Renal cortical epithelial cell (primary cell): ENCODE measurements at regions not wholly inside any gene's neighbourhood (a gene's known extent, or its start where the extent isn't known, plus 50 kb on each side); places are given as distances from the start of the nearest gene placed in this dataset.
A peak's percentile ranks its signal among the peaks of the same experiment; 100 is the strongest.
"Not testable (repeated sequence)": the region's sequence is repeated elsewhere in the genome, so short reads cannot be mapped to it uniquely, and the experiment has no call there.

Source experiments
- DNase-seq: peaks from one replicate; pipeline ENCODE4 v3.0.0-alpha.2; 2011; ENCODE audit warnings: low read depth

DNA sequence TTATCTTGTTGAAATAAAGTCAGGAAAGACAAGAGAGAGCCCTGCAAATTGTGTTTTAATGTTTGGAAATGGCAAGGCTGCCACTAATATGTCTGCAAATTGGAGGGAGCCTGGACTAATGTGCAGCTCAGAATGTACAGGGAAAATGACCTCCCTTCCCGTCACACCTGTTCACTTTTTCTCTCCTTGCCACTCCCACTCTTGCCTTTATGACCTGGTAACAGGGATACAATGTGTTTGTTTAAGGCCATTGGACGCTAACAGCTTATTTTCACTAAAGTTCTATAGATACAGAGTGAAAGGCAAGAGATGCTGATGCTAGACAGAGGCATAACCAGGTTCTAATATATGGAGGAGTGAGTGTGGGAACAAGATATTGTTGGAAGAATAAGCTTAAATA, 203.9 kb downstream of the RAB38 start:
- DNase-seq = no peak

DNA sequence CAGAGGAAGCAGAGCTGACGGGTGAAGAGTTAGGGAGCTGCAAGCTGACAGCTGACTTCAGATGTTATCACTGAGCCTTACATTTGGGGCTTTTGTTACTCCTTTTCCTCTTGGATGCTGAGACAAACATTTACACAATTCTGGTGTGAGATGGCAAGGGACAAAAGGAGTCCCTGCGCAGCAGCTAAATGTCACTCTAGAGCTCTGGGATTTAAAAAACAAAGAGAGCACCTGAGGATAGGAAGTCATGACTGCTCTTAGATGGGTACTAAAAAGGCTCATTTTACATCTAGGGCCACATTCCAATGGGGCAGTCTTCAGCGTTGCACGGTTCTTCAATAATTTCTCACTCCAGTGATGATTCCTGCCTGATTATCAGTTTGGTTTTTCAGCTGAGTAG, 204.5 kb downstream of the RAB38 start:
- DNase-seq = no peak

DNA sequence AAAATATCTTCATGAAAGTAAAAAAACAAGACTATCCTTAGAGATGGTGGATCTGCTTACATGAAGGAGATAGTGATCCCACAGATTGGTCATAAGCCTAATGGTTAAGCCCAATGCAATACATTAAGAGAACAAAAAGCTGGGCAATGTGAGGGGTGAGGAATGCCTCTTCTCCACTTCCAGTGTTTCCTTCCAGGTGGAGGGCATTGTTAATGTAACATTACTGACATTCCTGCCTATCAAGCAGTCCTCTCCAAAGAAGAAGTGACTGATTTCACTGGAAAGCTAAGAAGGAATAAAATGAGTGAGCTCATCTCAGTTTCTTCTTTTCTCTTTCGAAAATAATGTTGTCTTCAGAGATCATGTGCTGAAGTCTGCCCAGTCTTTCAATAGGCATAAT, 207.8 kb downstream of the RAB38 start:
- no peak for DNase-seq

DNA sequence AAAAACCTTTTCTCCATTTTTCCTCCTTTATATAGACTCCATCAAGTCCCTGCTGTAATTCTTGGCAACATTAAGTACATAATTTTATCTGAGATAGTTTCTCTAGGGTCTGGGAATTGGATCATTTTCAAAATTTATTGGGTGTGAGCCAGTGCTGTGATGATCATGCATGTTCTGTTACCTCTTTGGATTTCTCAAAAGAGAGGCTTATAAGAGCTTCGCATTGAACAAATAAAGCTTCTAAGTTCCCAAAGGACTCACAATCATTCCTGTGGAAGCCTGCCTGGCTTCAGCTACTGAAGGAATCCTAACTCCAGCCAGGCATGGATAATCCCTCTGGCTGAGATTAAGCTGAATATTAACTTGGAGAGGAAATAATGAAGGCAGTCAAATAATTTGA, 208.5 kb downstream of the RAB38 start:
- no peak for DNase-seq

DNA sequence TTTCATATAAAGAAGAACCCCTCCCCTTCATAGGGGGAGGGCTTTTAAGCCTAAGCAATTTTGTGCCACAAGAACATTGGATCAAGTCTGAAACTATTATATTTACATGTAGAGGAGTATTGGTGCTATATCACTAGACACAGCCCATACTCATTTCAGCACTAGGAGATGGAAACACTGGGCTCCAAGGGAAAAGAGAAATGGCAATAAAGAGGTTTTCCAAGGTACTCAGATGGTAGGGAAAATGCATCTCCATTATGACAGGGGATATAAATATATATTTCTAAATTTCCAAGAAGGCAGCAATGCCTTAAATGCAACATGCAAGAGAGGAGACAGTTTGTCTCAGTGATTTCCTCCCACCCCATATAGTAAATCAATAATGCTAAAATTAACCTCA, 209.0 kb downstream of the RAB38 start:
- DNase-seq = no peak

DNA sequence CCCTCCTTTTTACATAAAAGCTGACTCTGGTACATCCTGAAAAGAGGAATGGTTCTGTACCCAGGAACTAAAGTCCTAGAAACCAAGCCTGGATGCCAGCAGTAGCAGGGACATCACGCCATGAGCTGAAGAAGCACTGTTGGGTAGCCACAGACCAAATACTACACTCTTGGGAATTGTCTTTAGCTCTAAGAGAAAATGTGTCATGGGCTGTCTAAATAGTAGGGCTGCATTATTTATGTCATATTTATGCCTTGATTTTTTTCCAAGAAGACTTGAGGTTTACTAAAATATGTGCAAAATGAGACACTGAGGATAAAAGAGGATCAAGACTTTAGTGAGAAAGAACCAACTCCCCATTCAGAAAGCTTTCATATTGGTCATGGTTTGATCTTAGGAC, 213.6 kb downstream of the RAB38 start:
- no peak for DNase-seq

DNA sequence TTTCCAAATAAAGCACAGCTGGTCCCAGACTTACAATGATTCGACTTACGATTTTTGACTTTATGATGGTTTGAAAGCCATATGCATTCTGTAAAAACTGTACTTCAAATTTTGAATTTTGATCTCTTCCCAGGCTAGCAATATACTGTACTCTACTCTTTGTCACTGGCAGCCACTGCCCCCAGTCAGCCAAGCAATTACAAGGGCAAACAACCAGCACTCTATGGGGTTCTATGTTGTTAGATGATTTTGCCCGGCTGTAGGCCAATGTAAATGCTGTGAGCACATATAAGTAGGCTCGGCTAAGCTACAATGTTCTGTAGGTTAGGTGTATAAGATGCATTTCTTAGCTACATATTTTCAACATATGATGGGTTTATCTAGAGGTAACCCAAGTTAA, 217.3 kb downstream of the RAB38 start:
- no peak for DNase-seq

DNA sequence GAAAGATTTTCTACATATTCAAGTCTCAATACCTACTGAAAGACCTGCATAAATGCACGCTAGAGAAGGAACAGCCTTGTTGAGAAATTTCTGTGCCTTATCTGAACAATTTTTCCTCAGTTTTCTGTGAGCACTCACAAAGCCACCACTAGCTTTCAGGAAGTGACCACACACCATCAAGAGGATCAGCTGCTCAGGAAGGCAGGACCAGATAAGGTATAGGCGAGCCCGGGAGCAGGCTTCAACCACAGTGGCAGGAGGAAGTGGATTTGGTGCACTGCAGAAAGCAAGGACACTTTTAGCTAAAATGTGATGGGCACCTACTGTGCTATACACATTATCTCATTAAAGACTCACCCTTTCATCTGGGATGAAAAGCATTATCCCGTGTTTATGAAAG, 220.8 kb downstream of the RAB38 start:
- no peak for DNase-seq

DNA sequence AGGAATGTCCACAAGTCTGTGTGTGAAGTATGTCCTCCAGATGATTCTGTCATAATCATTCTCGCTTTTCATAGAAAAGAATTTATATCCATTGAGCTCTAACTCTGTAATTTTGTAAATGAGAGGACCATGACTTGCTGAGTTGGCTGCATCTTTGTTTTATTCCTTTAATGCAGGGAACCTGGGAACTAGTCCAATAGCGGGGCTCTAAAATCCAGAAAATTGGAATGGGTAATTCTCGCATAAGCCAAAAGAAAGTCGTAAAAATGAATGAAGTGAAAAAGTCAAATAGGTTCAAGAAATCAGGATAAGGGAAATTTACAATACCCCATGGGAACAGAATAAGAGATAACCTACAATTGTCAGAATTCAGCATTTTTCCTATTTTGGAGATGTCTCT, 232.5 kb downstream of the RAB38 start:
- DNase-seq = no peak

DNA sequence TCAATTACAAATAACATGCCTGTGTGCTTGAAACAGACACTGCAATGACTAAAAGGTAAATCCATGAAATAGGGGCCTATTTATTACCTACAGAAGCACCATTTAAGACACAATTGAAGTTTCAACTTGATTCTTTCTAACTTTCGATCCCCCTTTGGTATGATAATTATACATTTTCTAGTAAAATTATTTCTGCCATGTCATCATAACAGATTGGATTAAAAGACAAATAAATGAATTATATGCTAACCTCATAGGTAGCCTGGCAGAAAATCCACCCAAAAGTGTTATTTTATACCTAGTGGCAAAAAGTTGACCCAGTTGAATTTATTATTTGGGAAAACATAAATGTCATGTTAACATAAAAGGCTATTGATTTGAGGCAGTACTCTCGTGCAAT, 241.1 kb downstream of the RAB38 start:
- DNase-seq = no peak

DNA sequence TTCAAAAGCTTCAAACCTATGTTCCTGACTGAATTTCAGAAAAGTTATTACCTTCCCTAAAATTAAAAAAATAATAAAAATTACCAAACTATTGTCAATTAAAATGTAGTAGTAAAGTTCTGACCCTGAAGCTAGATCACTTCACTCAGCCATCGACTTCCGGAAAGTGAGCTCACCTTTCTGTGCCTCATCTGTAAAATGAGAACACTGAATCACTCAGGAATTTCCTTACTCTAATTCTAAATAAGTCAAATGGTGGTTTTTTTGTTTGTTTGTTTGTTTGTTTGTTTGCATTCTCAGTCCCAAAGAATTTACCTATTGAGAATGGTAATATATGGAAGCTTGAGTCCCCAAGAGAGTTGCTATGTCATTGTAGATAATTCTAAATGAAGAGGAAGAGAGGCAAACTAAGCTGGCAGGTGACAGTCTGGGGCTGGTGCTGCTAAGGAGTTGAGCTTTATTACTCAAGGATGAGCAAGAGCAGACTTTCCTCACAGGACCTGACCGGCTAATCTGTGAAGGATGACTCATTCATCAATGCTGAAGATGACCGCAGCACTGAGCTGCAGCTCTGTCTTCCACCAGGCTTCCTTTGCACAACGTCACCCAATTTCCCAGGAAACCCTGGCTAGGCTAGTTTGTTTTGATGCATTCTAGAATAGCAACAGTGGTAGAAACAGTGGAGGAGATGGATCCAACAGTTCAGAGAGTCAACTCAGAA, 248.8 kb downstream of the RAB38 start:
- peak; percentile 90 for DNase-seq

DNA sequence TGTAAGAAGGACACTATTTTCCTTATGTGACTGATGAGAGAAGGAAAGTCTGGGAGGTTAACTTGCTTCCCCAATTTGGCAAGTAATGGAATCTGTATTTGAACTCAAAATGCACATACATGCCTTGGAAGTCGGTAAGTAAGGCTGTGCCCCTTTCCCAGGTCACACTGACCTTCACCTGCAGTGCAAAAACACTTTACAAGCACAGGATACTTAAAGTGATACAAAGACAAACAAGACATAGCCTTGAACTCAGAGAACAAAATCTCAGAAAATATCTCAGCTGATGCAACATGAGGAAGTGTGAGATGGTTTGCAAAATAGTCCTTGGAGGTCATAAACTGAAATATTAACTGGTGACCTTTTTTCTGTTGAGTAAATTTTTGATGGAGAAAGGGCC, 251.1 kb downstream of the RAB38 start:
- DNase-seq = no peak

DNA sequence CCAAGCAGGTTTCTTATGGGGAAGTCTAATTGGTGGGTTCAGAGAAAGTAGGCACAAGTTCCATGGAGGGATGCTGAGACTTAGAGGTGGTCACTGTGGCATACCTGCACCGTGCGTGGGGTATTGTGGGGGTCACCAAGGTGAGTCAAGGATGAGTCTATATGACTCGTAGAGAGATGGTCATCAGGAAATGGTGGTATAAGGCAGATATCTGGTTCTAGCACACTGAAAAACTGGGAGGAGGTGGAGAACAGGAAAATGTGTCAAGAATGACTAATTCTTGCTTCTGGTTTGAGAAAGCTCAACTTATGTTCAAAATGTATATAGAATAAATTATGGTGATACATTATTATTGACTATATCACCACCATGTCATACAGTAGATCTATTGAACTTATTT, 258.1 kb downstream of the RAB38 start:
- DNase-seq = no peak

DNA sequence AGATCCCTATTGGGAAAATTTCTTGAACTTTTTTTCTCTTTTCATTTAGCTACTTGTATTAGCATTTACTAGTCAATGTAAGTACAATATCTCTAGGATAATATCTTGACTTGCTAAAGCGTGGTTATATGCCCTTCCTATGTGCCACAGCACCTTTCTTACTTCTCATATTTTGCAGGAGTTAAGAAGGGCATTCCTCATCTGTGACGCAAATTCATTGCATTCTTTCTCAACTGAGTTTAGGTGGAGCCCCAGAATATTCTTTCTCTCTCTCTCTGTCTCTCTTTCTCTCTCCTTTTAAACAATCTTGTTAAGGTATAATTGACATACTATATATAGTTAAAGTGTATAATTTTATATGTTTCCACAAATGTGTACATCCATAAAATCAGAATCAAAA, 266.1 kb downstream of the RAB38 start:
- no peak for DNase-seq

DNA sequence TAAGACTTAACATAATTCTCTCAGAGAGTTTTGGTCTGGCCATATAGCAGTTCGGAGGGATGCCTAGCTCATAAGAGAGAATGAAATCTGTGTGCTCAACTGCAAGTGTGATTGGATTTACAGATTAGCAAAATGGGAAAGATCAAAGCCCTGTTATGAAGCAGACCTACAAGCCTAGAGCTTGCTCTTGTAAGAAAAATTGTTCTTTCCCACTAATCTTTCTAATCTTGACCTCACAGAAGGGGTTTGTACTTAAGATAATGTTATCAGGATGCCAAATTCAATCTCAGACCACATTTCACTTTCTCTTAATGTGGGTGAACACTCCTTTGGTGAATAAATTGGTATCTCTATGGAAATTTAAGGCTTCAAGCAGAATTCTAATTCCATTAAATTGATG, 267.2 kb downstream of the RAB38 start:
- DNase-seq = no peak

DNA sequence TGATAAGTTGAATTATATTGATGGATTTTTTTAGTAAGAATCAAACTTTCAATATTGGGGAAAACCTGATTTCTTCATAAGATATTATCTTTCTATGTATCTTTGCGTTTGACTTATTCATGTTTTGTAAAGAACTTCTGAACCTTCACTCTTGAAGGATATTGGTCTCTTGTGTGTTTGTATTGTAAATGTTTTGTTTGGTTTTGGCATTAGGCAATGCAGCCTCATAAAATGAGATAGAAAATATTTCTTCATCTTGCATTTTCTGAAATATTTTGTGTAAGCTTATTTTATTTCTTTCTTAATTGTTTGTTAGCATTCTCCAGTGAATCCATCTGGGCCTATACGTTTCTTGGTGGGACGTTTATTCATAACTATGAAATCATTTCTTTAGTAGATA, 271.9 kb downstream of the RAB38 start:
- DNase-seq = no peak

DNA sequence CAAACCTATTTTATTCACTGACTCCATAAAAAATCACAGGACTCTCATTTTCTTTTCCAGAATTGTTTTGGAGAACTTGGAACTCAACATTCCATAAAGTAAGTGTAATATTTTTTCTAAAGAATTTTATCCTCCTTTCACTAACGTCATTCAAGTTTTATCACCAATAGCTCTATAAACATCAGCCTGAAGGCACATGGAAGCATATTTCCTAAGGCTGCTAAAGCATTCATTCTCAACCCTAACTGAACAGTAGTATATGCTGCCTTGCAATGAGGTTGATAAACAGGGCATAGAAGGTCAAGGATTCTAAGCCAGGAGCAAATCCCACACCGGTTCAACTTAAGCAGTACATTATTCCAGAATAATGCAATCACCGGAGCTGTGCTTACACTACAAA, 273.9 kb downstream of the RAB38 start:
- no peak for DNase-seq

DNA sequence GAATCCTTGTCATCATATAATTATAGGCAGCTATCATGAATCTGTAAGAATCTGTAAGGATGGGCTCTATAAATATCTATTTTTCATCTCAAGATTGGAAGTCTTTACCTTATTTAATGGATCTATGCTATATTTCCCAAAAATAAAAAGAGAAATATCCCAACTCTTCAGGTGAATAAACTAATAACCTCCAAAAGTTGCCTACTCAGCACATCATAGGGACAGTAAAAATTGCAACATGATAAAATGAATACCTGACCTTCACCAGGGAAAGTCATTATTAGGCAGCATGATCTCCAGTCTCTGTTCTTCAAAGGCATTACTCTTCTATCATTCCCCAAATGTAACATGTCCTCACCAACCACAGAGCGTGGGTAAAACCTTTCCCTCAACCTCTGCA, 277.3 kb downstream of the RAB38 start:
- DNase-seq = no peak

DNA sequence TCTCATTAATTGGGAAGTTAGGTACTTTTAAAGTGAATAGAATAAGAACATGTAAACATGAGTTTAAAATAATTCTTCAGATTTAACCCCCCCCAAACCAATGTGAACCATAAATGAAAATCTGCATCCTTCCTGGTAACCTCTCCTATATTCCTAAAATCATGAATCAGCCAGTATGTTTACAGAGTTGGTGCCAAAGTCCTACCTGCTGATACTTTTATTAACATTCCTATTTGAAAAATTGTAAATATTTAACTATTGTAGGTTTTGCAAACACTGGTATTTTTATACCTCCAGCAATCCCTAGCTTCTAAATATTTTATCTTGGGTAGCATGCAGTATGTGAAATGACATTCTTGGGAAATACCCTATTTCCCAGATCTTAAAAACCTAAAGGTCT, 278.2 kb downstream of the RAB38 start:
- peak; percentile 26 for DNase-seq

DNA sequence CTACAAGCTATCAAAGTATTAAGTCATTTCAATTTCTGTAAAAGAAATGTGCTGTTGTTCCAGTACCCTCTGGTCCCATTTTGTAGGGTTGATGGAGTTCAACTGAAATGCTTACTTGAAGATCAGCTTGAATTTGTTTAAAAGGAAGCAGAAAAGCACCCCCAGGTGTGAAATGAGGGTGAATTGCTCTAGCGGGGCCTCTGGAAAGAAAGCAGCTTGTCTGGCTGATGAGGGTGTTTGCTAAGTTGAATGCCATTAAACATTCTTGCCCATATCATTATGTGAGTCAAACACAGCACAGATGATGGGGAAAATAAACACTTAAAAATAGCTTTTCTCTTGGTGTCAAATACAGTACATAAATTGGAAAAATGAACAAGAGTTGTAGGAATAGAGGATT, 280.3 kb downstream of the RAB38 start:
- no peak for DNase-seq

DNA sequence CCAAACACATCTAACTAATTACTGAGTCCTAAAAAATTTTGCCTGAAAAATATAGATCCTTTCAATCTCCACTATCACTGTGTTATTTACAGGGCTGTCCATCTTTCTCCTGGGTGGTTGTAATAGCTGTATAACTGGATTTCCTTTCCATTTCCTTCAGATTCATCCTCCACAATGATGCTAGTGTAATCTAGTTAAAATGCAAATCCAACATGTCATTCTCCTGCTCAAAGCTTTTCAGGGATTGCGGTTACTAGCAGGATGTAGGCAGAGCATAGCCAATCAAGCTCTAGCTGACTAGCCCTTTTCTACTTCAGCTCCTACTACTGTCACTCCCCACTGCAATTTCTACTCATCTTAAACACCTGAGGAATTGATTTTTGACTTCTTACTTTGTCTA, 283.0 kb downstream of the RAB38 start:
- no peak for DNase-seq

DNA sequence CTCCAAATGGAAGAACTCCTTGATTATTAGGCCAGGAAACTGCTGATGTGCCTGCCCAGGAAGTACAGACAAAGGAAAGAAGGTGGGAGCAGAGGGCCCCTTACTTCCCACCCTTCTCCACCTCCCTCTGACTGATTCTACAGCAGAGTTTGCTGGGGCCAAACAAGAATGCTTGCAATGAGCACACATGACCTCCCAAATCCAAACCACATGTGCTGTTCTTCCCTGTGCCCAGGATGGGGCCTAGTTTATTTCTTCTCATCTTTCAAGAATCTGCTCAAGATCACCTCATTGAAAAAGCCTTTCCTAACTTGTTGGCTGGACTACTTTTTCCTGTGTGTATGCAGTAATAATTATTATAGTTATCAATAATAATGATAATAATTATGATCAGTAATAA, 286.1 kb downstream of the RAB38 start:
- DNase-seq = no peak

DNA sequence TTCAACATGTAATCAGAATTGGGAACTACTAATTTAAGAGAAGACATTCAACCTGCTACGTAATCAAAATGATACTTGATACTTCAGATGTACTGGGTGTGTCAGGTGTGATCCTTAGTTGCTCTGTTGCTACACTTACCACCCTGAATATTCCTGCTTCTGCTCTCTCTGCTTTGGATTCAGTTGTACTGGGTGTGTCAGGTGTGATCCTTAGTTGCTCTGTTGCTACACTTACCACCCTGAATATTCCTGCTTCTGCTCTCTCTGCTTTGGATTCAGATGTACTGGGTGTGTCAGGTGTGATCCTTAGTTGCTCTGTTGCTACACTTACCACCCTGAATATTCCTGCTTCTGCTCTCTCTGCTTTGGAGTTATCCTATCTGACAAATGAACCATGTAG, 290.2 kb downstream of the RAB38 start:
- not testable (repeated sequence) for DNase-seq

DNA sequence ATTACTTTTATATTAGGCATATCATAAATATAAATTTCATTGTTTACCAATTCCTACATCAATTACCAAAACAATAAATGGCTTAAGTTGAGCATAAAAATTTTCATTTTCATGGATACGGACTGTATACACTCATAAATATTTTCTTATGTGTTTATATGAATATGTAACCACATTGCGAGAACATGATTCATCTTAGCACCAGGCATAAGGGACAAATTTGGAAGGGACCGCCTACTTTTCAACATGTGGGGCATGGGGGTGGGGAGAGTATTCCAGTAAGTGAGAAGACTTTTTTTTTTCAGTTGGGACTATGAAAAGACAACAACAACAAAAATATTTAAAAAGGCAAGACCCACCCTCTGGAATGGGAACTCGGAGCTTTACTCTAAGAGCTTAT, 296.1 kb downstream of the RAB38 start:
- no peak for DNase-seq
